ENCODE measurements at regions not wholly inside any gene's neighbourhood (a gene's known extent, or its start where the extent isn't known, plus 50 kb on each side); places are given as distances from the start of the nearest gene placed in this dataset.

DNA sequence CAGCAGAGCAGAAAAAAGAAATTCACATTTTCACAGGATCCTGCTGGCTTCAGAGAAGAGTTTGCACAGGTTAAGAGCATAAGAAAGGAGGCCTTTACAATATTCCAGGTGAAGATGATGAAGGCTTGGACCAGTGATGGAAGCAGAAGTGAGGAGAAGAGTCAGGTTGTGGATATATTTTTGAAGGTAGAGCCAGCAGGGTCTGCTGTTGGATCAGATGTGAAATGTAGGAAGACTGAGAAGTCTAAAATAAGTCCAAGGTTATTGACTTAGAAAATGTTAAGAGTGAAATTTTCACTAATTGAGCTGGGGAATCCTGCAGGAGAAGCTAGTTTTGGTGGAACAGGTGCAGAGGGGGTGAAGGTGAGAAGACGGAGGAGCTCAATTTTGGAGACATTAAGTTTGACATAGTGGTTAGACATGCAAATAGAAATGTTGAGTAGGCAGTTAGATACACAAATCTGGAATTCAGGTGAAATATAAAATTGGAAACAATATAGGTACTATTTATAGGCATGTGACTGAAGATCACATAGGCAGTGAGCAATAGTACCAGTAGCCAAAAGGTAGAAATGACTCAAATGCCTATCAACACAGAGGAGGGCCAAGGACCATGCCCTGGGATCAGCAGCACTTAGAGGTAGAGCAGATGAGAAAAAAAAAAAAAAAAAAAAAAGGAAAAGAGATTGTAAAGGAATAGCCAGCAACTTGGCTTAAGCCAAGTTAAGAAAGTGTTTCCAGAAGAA, 252.0 kb downstream of the AASDHPPT start:
- no peak for DNase-seq (ENCODE audit: low spot score)

DNA sequence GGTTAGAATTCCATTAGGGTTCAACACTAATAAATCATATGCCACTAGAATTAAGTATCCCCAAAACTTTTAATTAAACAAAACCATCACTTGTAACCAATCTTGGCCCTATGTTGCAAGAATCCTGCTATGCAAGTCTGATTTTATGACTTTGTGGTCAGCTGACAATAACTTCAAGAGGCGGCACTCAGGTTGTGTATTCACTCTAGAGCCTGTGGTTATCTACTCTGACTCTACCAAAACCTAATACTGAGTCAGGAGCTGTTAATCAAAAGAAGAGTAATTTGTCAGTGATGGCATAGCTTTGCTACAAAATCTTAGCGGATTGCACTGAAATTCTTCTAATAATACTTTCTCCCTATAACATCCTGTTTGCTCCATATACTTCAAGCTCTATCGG, 253.7 kb downstream of the AASDHPPT start:
- DNase-seq (ENCODE audit: low spot score), result no peak

DNA sequence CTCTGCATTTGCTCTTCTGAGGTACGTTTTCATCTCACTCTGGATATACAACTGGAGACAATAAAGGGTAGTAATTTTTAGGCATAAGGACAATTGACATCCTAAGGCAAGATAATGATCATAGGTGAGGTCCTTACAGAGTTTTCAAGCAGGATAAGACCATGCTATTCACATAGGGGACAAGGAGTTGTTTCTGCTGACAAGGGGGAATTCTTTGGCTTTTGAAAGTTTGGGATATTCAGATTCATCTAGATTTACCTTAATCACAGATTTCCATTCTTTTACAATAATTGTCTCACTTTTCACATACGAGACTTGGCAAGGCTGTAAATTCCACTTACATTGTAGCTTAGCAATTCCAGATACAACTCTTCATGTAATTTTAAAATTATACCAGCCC, 256.2 kb downstream of the AASDHPPT start:
- DNase-seq (ENCODE audit: low spot score), result no peak

DNA sequence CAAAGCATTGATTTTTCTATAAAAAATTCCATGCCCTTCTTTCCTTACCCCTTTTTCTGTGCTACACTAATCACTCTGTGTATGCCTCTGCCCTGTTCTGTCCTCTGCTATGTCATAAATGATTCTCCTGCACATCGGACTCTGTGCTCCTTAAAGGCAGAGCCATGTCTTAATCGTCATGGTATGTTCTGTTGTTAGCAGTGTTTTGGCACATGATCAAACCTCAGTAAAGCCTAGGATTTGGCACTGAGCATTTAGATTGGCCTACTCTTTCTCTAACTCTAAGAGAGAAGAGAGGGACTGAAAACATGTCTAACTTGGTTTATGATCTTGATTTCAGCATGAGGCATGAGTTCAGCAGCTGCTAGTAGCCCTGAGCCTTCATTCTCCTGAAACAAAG, 266.9 kb downstream of the AASDHPPT start:
- no peak for DNase-seq (ENCODE audit: low spot score)

DNA sequence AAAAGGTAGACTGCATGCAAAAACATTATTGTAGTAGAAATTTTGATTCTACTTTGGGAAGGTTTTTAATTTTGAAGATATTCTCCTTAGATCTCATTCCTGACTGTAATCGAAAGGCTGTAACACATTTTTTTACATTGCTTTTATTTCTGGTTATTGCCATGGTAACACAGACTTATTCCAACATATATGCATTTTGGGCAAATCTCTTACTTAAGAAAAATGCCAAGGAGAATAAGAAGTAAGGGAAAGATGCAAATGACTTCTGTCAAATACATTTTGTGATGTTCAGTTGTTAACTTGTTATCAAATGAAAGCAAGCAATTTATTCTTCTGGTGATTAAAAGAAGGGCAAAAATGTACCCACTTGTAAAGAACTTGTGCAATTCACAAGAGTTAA, 267.5 kb downstream of the AASDHPPT start:
- DNase-seq (ENCODE audit: low spot score), result no peak

DNA sequence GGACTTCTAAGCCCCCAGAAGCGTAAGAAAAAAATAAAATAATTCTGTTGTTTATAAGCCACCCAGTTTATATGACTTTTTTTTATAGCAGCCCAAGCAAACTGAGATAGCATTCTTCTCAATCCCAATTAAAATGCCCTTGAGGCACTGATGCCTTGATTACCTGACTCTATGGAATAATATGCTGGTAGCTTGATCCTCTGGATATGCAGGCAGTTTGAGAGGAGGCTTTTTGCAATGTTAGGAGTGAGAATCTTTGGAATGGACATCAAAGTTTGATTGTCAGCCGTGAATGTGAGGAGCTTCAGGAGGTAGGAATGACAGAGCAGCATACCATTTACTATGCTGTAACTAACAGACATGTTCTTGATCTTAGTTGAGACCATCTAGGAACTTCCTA, 275.6 kb downstream of the AASDHPPT start:
- DNase-seq (ENCODE audit: low spot score), result no peak

DNA sequence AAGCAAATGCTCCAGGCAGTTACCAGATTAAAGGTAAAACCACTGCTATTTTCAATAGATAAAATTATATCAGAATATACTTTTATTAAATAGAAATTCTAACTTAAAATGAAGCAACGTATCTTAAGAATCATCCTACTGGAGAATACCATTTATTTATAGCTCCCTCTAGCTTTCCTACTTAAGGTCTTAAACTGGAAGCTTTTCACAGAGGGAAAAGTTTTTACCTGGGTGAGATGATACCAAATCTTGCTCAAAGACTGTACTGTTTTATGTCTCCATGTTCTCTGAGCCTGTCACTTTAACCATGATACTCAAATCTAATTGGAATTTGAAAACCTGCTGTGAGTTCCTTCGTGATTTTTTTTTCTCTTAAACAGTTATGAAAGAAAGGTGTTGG, 291.8 kb downstream of the AASDHPPT start:
- no peak for DNase-seq (ENCODE audit: low spot score)

DNA sequence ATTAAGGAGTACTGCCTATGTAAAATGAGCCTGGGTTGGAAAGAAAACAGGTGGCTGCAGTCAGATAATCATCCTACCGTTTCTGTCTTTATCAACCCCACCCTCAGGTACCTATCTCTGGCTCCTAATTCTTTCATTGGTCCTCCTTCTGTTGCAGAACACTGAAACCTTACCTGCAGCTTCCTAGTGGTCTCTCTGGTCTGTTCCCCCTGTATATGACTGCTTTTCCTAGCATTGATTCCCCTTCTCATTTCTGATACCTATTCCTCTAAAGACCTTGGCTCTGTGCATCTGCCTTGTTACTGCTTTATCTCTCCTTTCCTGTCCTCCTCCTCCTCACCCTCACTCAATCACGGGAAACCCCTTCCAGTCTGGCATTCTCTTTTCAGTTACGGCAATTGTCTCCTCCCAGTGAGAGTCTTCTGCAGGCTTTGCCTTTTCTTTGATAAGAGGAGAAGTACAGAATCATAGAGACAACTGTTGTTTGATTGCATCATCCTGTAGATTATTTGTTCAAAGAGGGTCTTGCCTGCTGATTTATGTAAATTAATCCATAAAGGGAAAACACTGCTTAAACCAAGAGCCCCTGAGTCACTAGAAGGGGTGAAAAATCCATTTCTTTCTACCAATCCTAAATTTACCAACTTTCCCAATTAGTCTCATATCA, 301.2 kb downstream of the AASDHPPT start:
- DNase-seq (ENCODE audit: low spot score), result no peak

DNA sequence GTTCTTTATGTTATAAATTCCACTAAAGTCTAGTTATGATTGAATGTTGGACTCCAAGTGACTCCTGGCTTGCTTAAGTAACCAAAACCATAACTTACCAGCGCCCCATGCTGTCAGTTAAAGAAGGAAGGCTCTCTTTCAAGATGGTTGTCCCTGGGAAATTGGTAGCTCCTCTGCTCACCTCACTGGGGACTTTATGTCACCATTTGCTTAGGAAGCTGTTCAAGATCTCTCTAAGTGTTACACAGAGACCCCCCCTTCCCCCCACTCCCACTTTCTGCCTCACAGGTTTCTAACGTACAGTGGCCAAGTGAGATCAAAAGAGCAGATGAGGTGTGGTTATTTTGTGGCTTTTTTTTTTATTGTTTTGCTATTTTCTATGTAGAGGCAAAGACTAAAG, 301.8 kb downstream of the AASDHPPT start:
- no peak for DNase-seq (ENCODE audit: low spot score)

DNA sequence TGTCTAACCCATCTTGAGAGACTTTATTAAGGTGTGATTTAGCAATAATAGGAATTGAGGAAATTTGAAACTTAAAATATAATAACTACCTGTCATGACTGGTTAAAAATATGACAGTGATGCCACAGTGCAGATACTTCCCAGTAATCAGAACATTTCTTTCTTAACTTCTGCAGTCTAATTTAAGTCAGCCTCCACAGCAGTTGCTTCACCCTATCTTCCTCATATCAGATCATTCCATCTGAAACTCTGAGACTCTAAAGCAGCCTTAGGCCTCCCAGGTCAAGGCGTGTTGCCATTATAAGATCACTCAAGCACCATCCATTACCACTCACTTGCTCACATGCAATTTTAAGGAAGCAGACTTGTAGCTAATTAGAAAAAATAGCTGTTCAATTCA, 302.2 kb downstream of the AASDHPPT start:
- no peak for DNase-seq (ENCODE audit: low spot score)

DNA sequence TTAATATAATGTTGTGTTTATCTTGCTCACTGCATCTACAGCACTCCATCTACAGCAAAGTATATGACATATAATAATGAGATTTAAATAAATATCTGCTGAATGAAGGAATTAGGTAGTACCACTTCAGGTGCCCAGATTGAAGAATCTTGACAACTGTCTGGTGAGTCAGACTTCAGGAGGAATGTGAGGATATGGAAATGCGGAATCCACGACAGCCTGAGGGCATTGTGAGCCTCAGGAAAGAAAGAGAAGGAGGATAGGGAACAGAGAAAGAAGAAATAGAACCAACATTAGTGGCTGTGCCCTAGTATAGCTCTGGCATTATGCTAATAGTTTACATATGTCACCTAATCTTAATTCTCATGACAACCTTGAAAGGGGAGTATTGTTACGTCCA, 304.4 kb downstream of the AASDHPPT start:
- DNase-seq (ENCODE audit: low spot score), result no peak

DNA sequence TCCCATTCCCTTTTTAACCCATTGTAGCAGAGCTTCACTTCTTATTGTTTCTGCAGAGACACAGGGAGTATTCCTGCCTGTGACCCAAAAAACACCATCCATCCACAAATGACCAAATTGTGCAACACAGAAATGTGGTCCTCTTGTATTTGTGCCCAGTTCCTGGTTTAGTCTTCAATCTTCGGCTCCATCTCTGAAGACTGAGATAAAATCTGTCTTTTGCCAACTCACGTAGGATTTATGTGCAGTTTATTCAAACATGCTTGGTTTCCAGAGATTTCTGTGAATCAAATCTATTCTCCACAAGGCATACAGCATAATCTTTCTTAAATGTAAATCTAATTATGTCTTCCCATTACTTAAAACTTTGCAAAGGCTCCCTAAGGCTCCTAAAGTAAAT, 307.0 kb downstream of the AASDHPPT start:
- no peak for DNase-seq (ENCODE audit: low spot score)

DNA sequence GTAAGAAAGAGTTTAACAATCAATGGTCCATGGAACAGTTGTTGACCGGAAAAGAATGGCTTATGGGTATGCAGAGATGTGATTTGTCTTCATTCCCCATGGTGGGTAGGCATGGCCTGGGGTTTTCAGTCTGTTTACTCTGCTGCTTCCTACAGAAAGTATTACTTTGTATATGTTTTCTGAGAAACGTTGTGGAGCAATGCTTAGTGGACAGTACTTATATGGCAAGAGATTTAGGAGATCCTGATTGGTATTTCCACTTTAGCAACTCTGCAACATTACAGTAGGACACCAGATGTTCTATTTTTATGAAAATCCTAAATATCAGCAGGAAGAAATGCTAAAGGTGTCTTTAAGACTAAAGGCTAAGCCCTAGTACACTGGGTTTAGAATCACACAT, 309.1 kb downstream of the AASDHPPT start:
- DNase-seq (ENCODE audit: low spot score), result no peak

DNA sequence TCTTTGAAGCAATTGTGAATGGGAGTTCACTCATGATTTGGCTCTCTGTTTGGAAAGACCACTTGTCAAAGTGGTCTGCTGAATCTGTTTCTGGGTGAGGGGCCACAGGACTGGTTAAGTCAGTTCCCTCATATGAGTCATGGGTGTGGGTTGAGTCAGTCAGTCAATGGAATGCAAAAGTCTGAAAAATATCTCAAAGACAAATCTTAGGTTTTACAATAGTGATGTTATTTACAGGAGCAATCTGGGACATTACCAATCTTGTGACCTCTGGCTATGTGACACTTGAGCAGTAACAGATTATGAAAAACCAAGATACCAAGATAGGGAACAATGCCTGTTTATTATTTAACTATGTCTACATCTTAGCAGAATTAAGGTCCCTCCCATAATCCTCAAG, 311.6 kb downstream of the AASDHPPT start:
- DNase-seq (ENCODE audit: low spot score), result no peak

DNA sequence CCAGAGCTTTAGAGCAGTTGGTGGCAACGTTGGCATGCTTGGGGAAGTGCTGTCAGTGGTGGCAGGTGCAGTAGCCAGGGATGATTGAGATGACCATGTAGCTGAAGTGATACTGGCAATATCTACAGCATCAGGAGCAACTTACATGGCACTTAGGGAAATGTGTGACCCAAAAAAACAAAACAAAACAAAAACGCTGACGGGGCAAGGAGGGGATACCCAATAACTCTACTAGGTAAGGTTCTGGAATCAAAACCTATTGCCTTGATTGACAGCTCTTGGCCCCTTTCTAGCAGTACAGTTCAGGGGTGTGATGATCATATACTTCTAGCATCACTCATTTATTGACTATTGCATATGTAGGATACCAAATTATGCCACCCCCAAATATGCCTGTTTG, 312.6 kb downstream of the AASDHPPT start:
- no peak for DNase-seq (ENCODE audit: low spot score)

DNA sequence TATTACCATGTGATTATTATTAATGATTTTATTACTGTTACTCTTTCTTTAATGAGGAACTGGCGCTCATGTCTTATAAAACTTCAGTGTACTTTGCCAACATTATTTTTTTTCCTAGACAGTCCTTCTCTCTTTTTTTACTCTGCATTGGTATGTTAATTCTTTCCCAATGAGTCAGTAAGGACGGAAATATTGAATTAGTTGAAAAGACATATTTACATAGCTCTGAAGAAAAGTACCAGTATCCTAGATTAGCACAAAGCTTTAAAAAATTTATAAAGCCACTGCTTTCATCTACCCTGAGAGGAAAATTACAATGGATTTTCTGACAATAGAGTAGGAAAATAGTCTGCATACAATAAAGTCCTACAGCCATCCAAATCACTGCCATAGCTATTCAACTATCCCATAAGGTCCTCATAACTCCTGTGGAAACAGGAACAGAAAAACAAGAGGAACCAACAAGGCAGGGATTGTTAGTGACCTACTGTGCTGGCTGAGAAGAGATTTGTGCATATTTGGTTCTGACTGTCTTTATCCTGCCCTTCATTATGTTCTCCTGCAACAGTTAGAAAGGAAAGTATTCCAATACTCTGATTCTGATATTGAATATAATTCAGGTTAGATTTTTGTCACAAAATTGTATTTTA, 314.4 kb downstream of the AASDHPPT start:
- DNase-seq (ENCODE audit: low spot score), result no peak

DNA sequence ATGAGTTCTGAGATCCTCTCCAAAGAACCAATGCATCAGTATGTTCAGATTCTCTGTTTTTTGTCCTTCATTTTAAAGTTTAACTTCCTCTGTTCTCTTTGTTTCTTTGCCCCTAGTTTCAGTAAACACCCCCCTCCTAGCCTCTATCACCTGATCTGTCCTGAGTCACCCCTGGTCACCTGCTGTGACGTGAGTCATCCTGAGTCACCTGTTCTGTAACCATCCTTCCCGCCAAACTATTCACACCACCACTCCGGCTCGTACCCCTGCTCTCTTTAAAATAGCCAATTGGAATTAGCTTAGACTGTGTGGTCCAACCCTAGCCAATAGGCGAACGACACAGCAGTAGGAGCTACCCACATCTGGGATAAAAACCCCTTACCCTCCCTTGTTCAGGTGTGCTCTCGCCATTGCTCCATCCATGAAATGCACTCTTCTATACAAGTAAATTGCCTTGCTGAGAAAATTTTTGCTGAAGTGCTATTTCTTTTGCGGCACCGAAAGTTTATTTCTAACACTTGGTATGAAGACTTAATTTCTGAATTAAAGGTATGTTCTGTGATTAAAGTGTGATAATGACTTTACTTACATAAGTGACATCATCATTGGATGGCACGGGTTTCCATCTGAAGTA, 318.4 kb downstream of the AASDHPPT start:
- DNase-seq (ENCODE audit: low spot score), result no peak

DNA sequence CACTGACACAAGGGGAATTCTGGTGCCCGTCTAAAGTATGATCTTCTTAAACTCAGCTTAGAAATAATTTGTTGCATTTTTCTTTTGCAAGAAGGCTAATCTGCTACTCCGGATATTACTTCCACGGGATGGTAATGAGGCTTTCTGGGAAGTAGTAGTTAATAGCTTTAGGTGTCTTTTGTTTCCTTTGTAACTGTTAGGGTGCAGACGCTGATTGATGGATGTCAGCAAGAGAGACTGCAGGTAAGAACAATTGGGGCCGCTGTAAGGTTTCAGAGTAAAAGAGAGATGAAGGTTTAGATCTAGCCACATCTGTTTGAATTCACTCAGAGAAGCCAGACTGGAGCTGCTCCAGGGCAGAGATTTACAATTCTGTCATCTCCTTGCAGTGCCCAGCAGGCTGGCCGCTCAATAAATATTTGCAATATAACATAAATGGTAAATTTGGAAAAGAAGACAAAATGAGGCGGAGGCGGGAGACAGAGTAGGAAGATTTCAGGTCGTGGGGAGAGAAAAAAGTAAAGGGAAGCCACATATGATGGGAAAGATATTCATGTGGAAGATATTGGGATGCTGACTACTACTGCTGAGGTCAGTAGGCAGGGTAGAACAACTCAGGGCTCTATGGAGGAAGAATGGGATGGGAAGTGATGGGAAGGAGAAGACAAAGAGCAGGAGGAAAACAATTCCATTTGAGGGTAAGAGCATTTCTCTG, 320.5 kb downstream of the AASDHPPT start:
- no peak for DNase-seq (ENCODE audit: low spot score)

DNA sequence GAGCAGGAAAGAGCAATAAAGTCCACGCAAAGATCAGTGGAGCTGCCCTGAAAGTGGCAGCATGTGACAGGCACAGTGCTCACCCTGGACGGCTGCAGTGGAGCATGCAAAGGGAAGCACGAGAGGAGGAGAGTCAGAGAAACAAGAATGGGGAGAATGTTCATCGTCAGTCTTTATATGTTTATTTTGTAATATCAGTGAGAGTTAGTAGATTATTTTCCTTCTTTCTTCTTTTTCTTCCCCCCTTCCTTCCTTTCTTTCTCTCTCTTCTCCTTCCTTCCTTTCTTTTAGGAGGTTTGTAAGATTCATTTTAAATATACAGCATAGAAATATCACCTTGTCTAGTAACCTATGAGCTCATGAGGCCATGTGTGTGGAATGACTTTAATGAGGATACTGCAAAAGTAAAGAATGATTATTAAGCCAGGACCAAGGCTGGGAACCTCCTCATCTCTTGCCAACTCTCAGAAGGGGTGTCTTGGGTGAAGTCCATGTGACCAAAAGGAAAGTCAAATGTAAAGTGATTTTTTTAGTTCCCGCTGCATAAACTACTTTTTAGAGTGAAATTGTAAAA, 321.1 kb downstream of the AASDHPPT start:
- DNase-seq (ENCODE audit: low spot score), result no peak

DNA sequence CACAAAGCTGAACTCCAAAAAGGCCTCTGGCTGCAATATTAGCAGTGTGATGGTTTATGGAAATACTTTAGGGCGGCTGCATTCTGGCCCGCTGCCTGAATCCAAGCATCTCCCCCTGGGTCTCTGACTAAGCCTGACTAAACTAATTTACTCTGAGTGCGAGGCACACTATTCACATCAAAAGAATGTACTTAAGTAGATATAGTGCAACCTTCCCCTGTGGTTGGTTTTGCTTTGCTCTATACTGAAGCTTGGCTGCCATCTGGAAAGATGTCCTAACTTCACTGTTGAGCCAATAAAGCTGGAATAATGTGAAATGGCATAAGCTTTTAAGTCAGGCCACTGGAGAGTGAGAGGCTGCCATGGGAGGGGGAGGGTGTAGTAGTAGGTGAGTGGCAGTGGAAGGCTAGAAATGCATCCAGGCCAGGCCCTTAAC, 321.6 kb downstream of the AASDHPPT start:
- DNase-seq (ENCODE audit: low spot score), result no peak

DNA sequence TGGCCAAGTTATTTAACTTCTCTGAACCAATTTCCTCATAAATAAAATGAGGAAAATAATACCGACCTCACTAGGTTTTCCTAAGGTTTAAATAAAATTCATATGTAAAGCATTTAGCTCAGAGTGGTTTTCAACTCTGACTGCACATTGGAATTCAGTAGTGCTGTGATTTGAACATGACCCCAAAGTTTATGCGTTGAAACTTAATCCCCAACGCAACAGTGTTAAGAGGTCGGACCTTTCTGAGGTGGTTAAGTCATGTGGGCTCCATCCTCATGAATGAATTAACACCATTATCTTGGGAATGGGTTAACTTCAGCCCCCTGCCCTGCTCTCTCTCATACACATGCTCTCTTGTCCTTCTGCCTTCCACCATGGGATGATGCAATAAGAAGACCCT, 322.2 kb downstream of the AASDHPPT start:
- DNase-seq (ENCODE audit: low spot score), result no peak
